ENCODE measurements at regions not wholly inside any gene's neighbourhood (a gene's known extent, or its start where the extent isn't known, plus 50 kb on each side); places are given as distances from the start of the nearest gene placed in this dataset.
"Not testable (repeated sequence)": the region's sequence is repeated elsewhere in the genome, so short reads cannot be mapped to it uniquely, and the experiment has no call there.

DNA sequence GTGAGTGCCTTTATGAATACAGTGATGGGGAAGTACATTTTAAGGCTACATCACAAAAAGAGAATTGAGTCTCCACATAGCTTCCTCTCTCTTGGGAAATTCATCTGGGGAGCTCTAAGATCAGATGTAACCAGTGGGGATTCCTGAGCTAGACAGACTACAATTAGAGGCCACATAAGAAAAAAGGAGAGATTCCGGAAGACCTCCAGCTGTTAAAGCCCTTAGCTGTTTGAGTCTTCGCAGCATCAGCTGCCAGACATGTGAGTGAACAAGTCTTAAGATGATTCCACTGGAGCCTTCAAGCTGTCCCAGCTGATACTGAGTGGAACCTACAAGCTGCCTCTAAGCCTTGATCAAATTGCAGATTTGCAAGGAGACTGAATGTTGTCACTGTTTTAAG lies 448.5 kb downstream of the NXPH1 start:
- TF ChIP-seq, protein P1, sequence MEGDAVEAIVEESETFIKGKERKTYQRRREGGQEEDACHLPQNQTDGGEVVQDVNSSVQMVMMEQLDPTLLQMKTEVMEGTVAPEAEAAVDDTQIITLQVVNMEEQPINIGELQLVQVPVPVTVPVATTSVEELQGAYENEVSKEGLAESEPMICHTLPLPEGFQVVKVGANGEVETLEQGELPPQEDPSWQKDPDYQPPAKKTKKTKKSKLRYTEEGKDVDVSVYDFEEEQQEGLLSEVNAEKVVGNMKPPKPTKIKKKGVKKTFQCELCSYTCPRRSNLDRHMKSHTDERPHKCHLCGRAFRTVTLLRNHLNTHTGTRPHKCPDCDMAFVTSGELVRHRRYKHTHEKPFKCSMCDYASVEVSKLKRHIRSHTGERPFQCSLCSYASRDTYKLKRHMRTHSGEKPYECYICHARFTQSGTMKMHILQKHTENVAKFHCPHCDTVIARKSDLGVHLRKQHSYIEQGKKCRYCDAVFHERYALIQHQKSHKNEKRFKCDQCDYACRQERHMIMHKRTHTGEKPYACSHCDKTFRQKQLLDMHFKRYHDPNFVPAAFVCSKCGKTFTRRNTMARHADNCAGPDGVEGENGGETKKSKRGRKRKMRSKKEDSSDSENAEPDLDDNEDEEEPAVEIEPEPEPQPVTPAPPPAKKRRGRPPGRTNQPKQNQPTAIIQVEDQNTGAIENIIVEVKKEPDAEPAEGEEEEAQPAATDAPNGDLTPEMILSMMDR (IDR thresholded peaks at IDR 0.05; ENCODE audit: poor library complexity) = no peak
- no peak for TF ChIP-seq EZH2 (IDR thresholded peaks at IDR 0.05; ENCODE audit: borderline replicate concordance)
- TF ChIP-seq EZH2phosphoT487 (IDR thresholded peaks at IDR 0.05; ENCODE audit: low read depth, severe bottlenecking, unreplicated experiment) = no peak
- no peak overlapping the region for H3K4me2 ChIP-seq
- H3K4me3 ChIP-seq = no peak overlapping the region
- H3K79me2 ChIP-seq = no peaks in the 10 kb centered on the region
- H3K9me3 ChIP-seq (ENCODE audit: low read depth) = no peaks in the 10 kb centered on the region
- no peaks in the 10 kb centered on the region for H4K20me1 ChIP-seq (ENCODE audit: insufficient read depth, poor library complexity, severe bottlenecking)
- no peak overlapping the region for H2AFZ ChIP-seq
- no peaks in the 10 kb centered on the region for H3K27me3 ChIP-seq
- no peaks in the 10 kb centered on the region for H3K36me3 ChIP-seq (replicated peaks; ENCODE audit: insufficient read depth, low read depth)
- 64% methylated on average over 2 of the region's 2 CpGs for WGBS (ENCODE audit: low lambda C conversion rate, missing lambda C conversion rate)
- H3K4me1 ChIP-seq (ENCODE audit: insufficient read depth) = no peaks in the 10 kb centered on the region
- no peak overlapping the region for H3K27ac ChIP-seq
- H3K9me2 ChIP-seq (replicated peaks; ENCODE audit: insufficient read depth) = no peaks in the 10 kb centered on the region
- DNase-seq (ENCODE audit: low spot score) = no peak

DNA sequence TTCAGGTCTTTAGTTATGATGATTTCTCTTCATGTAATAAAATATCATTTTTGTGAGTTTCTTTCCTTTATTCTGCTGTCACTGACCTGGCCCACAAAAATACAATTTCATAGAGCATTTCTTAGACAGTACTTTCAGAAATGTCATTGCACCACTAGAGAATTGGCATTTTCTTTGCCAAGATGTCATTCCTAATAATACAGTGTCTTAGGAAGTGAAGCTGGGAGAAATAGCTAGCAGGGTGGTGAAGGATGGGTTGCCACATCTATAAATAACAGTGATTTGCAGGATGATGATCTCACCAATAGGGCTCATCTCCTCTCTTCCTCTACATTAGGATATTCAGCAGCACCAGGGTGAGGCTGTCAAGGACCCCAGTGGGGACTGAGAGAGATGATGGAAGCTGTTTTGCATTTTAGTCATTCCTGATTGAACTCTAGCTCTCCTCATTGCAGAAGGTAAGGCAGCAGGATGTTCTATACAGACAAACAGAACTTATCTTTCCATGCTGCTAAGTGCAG lies 452.1 kb downstream of the NXPH1 start:
- Histone ChIP-seq H4K20me1 (ENCODE audit: insufficient read depth, poor library complexity, severe bottlenecking) (no peaks in the 10 kb centered on the region), H3K4me1 (ENCODE audit: insufficient read depth) (no peaks in the 10 kb centered on the region), H3K4me3 (no peak overlapping the region), H3K79me2 (no peaks in the 10 kb centered on the region), H2AFZ (no peak overlapping the region), H3K36me3 (replicated peaks; ENCODE audit: insufficient read depth, low read depth) (no peaks in the 10 kb centered on the region), H3K9me2 (replicated peaks; ENCODE audit: insufficient read depth) (no peaks in the 10 kb centered on the region), H3K9me3 (ENCODE audit: low read depth) (no peaks in the 10 kb centered on the region), H3K27ac (no peak overlapping the region), H3K27me3 (no peaks in the 10 kb centered on the region), H3K4me2 (no peak overlapping the region)
- DNase-seq (ENCODE audit: low spot score) = no peak
- TF ChIP-seq EZH2phosphoT487 (IDR thresholded peaks at IDR 0.05; ENCODE audit: low read depth, severe bottlenecking, unreplicated experiment) (no peak), EZH2 (IDR thresholded peaks at IDR 0.05; ENCODE audit: borderline replicate concordance) (no peak)
- TF ChIP-seq, protein P1 (IDR thresholded peaks at IDR 0.05; ENCODE audit: poor library complexity) = no peak

DNA sequence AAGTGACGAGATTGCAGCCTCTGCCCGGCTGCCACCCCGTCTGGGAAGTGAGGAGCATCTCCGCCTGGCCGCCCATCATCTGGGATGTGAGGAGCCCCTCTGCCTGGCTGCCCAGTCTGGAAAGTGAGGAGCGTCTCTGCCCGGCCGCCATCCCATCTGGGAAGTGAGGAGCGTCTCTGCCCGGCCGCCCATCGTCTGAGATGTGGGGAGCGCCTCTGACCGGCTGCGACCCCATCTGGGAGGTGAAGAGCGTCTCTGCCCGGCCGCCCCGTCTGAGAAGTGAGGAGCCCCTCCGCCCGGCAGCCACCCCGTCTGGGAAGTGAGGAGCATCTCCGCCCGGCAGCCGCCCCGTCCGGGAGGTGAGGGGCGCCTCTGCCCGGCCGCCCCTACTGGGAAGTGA lies 456.9 kb downstream of the NXPH1 start:
- H3K9me2 ChIP-seq (replicated peaks; ENCODE audit: insufficient read depth); H3K36me3 ChIP-seq (replicated peaks; ENCODE audit: insufficient read depth, low read depth); H3K4me3 ChIP-seq; H3K9me3 ChIP-seq (ENCODE audit: low read depth); H3K27ac ChIP-seq; DNase-seq (ENCODE audit: low spot score); H3K4me2 ChIP-seq; H3K79me2 ChIP-seq; H2AFZ ChIP-seq; H4K20me1 ChIP-seq (ENCODE audit: insufficient read depth, poor library complexity, severe bottlenecking); H3K27me3 ChIP-seq; H3K4me1 ChIP-seq (ENCODE audit: insufficient read depth): not testable (repeated sequence)
- WGBS (ENCODE audit: low lambda C conversion rate, missing lambda C conversion rate) = 89% methylated on average over 4 of the region's 30 CpGs

DNA sequence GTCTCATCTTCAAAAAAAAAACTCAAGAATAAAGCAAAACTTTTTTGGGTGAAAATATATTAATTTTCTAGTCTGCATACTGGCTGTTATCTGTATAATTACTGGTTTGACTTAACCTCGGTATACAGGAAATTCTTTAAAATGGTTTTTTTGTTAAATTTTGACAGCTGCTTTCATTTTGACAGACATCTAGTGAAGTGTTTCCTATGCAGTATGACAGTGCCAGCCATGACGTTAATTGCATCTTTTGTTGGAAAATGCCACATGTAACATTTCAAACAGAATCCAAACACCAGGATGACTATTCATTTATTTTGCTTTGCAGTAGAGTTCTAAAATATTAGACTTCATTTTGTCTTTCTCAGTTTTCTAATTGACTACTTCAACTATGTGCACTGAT lies 460.4 kb downstream of the NXPH1 start:
- Histone ChIP-seq H3K36me3 (replicated peaks; ENCODE audit: insufficient read depth, low read depth) (no peaks in the 10 kb centered on the region), H2AFZ (no peak overlapping the region)
- WGBS (ENCODE audit: low lambda C conversion rate, missing lambda C conversion rate) = 80% methylated on average over 2 of the region's 2 CpGs

More for the DNA sequence above, 460.4 kb downstream of the NXPH1 start:
- Histone ChIP-seq H3K79me2 (no peaks in the 10 kb centered on the region), H3K27me3 (no peaks in the 10 kb centered on the region), H3K4me2 (no peak overlapping the region), H3K9me2 (replicated peaks; ENCODE audit: insufficient read depth) (no peaks in the 10 kb centered on the region), H3K4me1 (ENCODE audit: insufficient read depth) (no peaks in the 10 kb centered on the region), H3K4me3 (no peak overlapping the region), H4K20me1 (ENCODE audit: insufficient read depth, poor library complexity, severe bottlenecking) (no peaks in the 10 kb centered on the region), H3K9me3 (ENCODE audit: low read depth) (no peaks in the 10 kb centered on the region), H3K27ac (no peak overlapping the region)
- DNase-seq (ENCODE audit: low spot score) = no peak
- TF ChIP-seq EZH2 (IDR thresholded peaks at IDR 0.05; ENCODE audit: borderline replicate concordance) = no peak
- TF ChIP-seq, protein P1 (IDR thresholded peaks at IDR 0.05; ENCODE audit: poor library complexity) = no peak
- TF ChIP-seq EZH2phosphoT487 (IDR thresholded peaks at IDR 0.05; ENCODE audit: low read depth, severe bottlenecking, unreplicated experiment) = no peak

All from hepatocyte (in vitro differentiated cells).